ENCODE measurements at regions not wholly inside any gene's neighbourhood (a gene's known extent, or its start where the extent isn't known, plus 50 kb on each side); places are given as distances from the start of the nearest gene placed in this dataset.

DNA sequence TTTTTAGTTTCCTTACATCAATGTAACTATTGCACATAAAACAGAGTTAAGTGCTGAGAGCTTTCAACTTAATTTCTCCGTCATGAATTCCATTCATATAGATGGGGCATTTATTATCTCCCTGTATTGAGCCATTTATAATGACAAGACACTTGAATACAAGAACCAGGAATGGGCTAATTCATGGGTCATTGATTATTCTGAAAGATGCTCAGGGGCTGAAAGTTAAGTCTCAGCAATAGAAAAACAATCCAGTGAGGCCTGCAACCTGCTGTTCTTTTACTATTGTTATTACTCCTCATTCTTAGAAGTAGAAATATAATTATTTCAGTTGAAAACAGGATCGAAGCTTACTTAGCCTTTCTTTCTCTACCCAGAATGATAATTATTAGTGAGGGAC, 307.7 kb downstream of the MMUT start:
- CTCF ChIA-PET, result no interaction called here
- no peaks in the 10 kb centered on the region for H3K9me3 ChIP-seq (ENCODE audit: control insufficient read depth, insufficient read depth, low read length)
- no peaks in the 10 kb centered on the region for H3K27me3 ChIP-seq (ENCODE audit: control insufficient read depth, insufficient read depth, low read length)
- no peak overlapping the region for H3K4me3 ChIP-seq (ENCODE audit: low read depth, low read length)
- H3K27ac ChIP-seq (ENCODE audit: low read depth, low read length), result no peak overlapping the region
- TF ChIP-seq, protein P1, sequence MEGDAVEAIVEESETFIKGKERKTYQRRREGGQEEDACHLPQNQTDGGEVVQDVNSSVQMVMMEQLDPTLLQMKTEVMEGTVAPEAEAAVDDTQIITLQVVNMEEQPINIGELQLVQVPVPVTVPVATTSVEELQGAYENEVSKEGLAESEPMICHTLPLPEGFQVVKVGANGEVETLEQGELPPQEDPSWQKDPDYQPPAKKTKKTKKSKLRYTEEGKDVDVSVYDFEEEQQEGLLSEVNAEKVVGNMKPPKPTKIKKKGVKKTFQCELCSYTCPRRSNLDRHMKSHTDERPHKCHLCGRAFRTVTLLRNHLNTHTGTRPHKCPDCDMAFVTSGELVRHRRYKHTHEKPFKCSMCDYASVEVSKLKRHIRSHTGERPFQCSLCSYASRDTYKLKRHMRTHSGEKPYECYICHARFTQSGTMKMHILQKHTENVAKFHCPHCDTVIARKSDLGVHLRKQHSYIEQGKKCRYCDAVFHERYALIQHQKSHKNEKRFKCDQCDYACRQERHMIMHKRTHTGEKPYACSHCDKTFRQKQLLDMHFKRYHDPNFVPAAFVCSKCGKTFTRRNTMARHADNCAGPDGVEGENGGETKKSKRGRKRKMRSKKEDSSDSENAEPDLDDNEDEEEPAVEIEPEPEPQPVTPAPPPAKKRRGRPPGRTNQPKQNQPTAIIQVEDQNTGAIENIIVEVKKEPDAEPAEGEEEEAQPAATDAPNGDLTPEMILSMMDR (IDR thresholded peaks at IDR 0.05; ENCODE audit: low read depth, low read length), result no peak
- no peak for DNase-seq (ENCODE audit: low read depth, low spot score)
- POLR2A ChIA-PET, result no interaction called here

DNA sequence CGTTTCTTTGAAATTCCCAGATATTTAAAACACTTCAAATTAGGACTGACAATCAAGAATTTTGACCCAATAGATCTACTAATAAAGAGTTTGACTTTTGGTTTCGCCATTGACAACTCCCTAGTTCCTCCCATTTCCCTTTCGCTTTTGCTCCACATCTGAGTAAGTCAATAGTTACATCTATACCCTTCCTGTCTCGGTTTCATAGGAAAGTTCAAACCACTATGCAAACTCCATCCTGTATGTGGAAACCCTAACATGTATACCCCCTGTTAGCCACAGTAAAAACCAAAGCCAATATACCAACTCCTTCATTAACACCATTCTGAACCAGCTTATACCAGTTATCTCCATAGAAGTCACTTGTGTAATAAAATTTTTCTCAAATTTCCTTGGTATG, 311.1 kb downstream of the MMUT start:
- ChIA-PET POLR2A (no interaction called here), CTCF (no interaction called here)
- Histone ChIP-seq H3K4me3 (ENCODE audit: low read depth, low read length) (no peak overlapping the region), H3K27ac (ENCODE audit: low read depth, low read length) (no peak overlapping the region), H3K27me3 (ENCODE audit: control insufficient read depth, insufficient read depth, low read length) (no peaks in the 10 kb centered on the region), H3K9me3 (ENCODE audit: control insufficient read depth, insufficient read depth, low read length) (peaks cover 3% of the 10 kb centered on the region; the same call in 1 of the 2 replicates)
- TF ChIP-seq, protein P1 (IDR thresholded peaks at IDR 0.05; ENCODE audit: low read depth, low read length), result no peak
- DNase-seq (ENCODE audit: low read depth, low spot score), result no peak

DNA sequence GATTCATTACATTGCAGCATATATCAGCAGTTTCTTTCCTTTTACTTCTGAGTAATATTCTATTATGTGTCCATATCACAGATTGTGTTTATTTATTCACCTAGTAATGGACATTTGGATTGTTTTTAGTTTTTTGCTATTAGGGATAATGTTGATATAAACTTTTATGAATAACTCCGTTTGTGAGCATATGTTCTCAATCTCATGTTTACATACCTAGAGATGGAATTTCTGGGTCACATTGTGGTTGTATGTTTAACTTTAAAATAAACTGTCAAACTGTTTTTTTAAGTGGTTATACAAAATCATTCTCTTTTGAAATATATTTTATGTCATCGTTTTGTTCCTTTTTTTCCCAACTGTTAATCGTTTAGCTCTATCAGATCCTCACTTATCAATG, 311.6 kb downstream of the MMUT start:
- TF ChIP-seq, protein P1 (IDR thresholded peaks at IDR 0.05; ENCODE audit: low read depth, low read length), result no peak
- CTCF ChIA-PET, result no interaction called here
- DNase-seq (ENCODE audit: low read depth, low spot score), result peak; percentile 0
- peaks cover 3% of the 10 kb centered on the region; the same call in 1 of the 2 replicates for H3K9me3 ChIP-seq (ENCODE audit: control insufficient read depth, insufficient read depth, low read length)
- H3K27ac ChIP-seq (ENCODE audit: low read depth, low read length), result no peak overlapping the region
- H3K4me3 ChIP-seq (ENCODE audit: low read depth, low read length), result no peak overlapping the region
- POLR2A ChIA-PET, result no interaction called here
- H3K27me3 ChIP-seq (ENCODE audit: control insufficient read depth, insufficient read depth, low read length), result no peaks in the 10 kb centered on the region

DNA sequence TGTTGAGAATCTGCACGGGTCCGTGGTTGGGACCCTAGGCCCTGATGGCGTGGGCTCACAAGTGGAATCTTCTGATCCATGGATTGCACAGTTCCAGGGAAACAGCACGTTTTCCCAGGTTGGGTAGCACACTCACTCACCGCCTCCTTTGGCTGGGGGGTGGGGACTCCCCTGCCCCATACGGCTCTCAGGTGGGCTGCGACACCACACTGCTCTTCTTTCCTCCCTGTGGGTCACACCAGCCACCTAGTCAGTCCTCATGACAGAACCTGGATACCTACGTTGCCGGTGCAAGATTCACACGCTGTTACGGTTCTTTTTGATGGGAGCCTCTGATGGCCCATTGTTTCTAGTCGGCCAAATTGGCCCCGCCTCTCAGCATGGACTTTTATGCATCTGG, 312.0 kb downstream of the MMUT start:
- H3K27ac ChIP-seq (ENCODE audit: low read depth, low read length), result no peak overlapping the region
- TF ChIP-seq, protein P1 (IDR thresholded peaks at IDR 0.05; ENCODE audit: low read depth, low read length), result no peak
- peaks cover 3% of the 10 kb centered on the region; the same call in 1 of the 2 replicates for H3K9me3 ChIP-seq (ENCODE audit: control insufficient read depth, insufficient read depth, low read length)
- DNase-seq (ENCODE audit: low read depth, low spot score), result no peak
- no peaks in the 10 kb centered on the region for H3K27me3 ChIP-seq (ENCODE audit: control insufficient read depth, insufficient read depth, low read length)
- ChIA-PET CTCF (no interaction called here), POLR2A (no interaction called here)
- H3K4me3 ChIP-seq (ENCODE audit: low read depth, low read length), result no peak overlapping the region

DNA sequence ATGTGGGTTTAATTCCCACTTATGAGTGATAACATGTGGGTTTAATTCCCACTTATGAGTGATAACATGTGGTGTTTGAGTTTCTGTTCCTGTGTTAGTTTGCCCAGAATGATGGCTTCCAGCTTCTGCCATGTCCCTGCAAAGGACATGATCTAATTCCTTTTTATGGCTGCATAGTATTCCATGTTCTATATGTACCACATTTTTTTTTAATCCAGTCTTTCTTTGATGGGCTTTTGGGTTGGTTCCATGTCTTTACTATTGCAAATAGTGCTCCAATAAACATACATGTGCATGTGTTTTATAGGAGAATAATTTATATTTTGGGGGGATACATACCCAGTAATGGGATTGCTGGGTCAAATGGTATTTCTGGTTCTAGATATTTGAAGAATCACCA, 317.8 kb downstream of the MMUT start:
- H3K4me3 ChIP-seq (ENCODE audit: low read depth, low read length), result no peak overlapping the region
- CTCF ChIA-PET, result no interaction called here
- no peak for DNase-seq (ENCODE audit: low read depth, low spot score)
- H3K27me3 ChIP-seq (ENCODE audit: control insufficient read depth, insufficient read depth, low read length), result no peaks in the 10 kb centered on the region
- H3K27ac ChIP-seq (ENCODE audit: low read depth, low read length), result no peak overlapping the region
- H3K9me3 ChIP-seq (ENCODE audit: control insufficient read depth, insufficient read depth, low read length), result peaks cover 3% of the 10 kb centered on the region; the same call in 1 of the 2 replicates
- TF ChIP-seq, protein P1 (IDR thresholded peaks at IDR 0.05; ENCODE audit: low read depth, low read length), result no peak
- POLR2A ChIA-PET, result no interaction called here
